ENCODE measurements at regions not wholly inside any gene's neighbourhood (a gene's known extent, or its start where the extent isn't known, plus 50 kb on each side); places are given as distances from the start of the nearest gene placed in this dataset.
"Not testable (repeated sequence)": the region's sequence is repeated elsewhere in the genome, so short reads cannot be mapped to it uniquely, and the experiment has no call there.

GRCh38 chr12:104906695-104907094 is 51.4 kb downstream of the SLC41A2 start:
- DNase-seq: no peak

DNA sequence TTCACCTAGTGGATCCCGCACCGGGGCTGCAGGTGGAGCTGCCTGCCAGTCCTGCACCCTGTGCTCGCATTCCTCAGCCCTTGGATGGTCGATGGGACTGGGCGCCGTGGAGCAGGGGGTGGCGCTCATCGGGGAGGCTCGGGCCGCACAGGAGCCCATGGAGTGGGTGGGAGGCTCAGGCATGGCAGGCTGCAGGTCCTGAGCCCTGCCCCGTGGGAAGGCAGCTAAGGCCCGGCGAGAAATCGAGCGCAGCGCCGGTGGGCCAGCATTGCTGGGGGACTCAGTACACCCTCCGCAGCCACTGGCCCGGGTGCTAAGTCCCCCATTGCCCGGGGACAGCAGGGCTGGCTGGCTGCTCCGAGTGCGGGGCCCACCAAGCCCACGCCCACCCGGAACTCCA is 52.6 kb downstream of the SLC41A2 start:
- not testable (repeated sequence) for DNase-seq

- no peak for DNase-seq
These were observed 54.3 kb downstream of the SLC41A2 start for GRCh38 chr12:104903648-104904423.

DNA sequence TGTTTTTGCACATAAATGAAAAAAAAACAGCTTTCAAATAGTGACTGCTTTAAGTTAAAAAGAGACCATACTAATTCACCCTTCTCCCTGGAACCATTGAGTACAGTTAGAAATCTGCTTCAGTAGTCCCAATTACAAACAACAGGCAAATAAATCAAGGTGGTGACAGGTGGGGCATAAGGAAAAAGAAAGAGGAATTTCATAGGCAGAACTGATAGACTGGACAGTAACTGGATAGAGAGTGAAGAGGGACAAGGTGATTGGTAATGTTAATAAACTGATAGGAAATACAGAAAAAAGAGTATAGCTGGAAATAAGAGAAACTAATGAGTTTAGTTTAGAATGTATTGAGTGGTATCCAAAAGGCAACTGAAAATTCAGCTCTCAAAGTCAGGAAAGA is 56.0 kb downstream of the SLC41A2 start:
- DNase-seq: no peak

GRCh38 chr12:104896710-104897109 is 61.4 kb downstream of the SLC41A2 start:
- no peak for DNase-seq

DNA sequence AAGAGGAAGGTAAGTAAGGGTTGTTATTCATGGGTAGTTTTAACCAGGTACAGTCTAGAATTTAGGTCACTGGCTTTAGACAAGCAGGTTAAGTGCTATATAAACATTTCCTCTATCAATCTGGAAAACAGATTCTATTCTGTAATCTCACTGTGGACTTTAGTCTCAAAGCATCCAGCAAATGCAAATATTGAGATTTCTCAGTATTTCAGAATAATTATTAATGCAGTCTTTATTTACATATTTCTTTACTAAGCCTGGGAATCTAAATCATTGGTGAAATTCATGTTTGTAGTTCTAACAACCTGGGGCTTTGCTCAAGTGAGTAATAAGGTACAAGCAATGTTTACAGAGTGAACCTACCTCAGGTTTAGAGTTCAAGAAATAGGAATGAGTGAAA is 61.9 kb downstream of the SLC41A2 start:
- no peak for DNase-seq

DNA sequence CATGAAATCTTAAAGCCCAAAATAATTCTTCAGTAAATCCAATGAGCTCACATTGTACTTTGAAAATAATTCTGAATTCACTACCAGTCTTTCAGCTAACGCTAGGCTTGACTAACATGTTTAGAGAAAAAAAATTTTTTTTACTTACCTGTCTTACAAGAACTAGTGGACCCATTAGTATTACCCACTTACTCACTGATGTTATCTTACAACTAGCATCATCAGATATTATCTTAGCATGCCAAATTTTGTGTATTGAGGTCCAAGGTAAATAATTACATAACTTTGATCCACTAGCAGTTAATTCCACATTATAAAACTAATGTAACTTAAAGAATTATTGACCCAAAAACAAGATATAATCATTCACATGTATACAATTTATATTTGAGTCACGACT is 62.7 kb downstream of the SLC41A2 start:
- no peak for DNase-seq

GRCh38 chr12:104890476-104891096 is 67.5 kb downstream of the SLC41A2 start:
- no peak for DNase-seq

DNA sequence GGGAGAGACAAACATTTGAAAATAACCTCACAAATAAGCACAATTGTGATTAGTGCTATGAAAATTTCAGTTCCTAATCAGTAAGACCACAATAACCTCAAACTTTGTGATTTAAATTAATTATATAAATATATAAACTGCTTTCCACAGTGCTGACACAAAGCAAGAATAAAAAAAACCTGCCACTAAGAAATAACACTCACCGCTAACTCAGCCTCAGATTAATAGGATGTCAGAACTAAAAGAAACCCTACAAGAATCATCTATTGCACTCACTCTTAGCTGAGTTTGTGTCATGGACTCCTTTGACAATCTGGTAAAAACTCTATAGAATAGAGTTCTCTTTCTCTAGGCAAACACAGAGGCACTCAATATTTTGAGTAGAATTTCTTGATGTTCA is 68.4 kb downstream of the SLC41A2 start:
- DNase-seq: no peak

- DNase-seq: no peak
These were observed 69.2 kb downstream of the SLC41A2 start for GRCh38 chr12:104888892-104889291.

- no peak for DNase-seq
These were observed 69.6 kb downstream of the SLC41A2 start for GRCh38 chr12:104888481-104888880.

DNA sequence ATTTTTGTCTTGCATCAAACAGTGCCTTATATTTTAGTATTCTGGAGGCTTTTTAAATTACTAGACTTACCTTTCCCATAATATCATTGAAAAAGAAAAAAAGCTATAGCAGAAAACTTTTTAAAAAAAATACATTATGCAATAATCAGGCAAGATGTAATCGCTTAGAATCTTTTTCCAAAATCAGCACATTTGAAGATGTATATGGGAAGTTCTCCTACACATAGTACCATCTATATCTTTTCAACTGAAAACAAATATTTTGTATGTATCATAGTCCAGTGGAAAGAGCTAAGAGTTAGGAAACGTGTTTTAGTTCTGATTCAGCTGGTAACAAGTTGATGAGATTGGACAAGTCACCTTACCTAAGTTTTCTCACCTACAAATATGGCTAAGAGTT is 70.6 kb downstream of the SLC41A2 start:
- DNase-seq: no peak

DNA sequence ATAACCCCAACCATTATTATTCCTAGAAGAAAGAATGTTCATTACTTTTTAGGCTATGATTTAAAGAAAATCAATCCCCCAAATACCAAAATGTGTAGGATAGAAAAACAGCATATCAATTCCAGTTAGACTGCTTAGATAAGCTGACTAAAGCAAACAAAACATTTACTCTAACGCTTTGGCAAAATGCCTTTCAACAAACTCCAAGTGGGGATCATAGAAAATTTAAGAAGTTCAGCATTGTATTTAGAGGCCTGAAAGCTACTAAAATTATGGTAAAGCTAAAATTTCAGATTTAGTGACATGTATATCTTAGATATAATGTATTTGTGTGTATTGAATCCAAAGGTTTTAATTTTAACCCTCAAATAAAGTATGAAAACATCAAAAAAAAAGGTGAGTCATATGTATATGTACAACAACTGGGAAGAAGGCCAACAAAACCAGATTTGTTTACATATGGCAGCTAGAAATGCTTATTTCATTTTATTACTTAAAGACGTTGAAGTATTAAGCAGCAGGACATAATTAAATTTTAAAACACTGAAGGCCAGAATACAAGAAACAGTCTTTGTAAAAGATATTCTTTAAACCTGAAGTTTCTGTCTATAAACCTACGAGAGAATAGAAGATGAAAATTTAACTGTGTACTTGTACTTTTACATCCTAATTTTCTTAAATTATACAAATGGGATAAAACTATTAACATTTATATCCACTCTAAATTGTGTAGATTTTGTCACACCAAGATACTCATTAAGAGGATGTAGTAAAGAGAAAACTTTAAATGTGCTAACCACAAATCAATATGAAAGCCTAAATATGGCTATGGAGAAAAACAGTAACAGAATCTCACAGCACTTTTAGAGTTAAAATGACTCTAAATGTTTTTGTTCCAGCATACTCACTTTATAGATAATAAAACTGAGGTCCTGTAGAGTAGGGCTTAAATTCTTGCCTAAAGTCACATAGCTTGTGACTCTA is 71.4 kb downstream of the SLC41A2 start:
- DNase-seq: no peak

DNA sequence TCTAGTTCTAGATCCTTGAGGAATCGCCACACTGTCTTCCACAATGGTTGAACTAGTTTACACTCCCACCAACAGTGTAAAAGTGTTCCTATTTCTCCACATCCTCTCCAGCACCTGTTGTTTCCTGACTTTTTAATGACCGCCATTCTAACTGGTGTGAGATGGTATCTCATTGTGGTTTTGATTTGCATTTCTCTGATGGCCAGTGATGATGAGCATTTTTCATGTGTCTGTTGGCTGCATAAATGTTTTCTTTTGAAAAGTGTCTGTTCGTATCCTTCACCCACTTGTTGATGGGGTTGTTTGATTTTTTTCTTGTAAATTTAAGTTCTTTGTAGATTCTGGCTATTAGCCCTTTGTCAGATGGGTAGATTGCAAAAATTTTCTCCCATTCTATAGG is 79.2 kb downstream of the SLC41A2 start:
- DNase-seq: not testable (repeated sequence)

GRCh38 chr12:104877103-104877705 is 80.9 kb downstream of the SLC41A2 start:
- DNase-seq: peak; percentile 28

DNA sequence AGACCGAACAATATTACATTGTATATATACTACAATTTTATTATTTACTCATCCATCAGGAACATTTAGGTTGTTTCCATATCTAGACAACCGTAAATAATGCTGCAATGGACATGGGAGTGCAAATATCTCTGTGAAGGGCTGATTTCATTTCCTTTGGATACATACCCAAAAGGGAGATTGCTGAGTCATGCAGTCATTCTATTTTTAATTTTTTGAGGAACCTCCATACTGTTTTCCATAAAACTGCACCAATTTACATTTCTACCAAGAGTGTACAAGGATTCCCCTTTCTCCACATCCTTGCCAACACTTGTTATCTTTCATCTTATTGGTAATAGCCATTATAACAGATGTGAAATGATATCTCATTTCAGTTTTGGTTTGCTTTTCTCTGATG is 84.7 kb downstream of the SLC41A2 start:
- DNase-seq: no peak

DNA sequence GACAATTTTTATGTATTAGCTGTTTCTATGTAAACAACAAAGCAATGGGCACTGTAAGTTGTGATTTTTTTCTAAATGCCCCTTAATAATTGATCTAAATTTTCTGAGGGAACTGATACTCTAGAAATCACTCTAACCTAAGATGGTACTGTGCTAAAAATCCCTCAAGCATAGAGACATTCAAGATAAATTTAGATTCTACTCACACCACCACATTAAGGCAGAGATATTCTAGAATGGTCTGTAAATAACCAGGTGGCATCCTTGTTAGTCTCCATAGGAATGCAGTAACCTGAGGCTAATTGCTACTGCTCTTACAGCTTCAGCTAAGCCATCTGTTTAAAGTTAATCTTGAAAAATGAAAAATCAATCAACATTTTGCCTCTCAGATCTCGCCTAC is 87.3 kb downstream of the SLC41A2 start:
- no peak for DNase-seq

DNA sequence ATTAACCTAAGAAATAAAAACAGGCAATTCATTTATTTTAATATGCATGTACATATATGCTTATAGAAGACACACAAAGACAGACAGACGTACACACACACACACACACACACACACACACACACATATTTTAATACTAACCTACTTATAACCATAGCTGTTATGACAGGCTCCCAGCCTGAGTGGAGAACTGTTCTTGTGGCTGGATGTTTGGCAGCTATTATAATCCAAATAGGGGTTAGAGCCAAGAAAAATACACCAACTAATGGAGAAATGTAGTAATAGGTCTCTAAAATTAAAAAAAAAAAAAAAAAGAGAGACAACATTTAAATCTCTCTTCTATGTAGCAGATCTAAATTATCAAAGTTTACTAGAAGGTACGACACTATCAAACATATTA is 91.8 kb downstream of the SLC41A2 start:
- no peak for DNase-seq

GRCh38 chr12:104865080-104865479 is 93.0 kb downstream of the SLC41A2 start:
- DNase-seq: no peak

DNA sequence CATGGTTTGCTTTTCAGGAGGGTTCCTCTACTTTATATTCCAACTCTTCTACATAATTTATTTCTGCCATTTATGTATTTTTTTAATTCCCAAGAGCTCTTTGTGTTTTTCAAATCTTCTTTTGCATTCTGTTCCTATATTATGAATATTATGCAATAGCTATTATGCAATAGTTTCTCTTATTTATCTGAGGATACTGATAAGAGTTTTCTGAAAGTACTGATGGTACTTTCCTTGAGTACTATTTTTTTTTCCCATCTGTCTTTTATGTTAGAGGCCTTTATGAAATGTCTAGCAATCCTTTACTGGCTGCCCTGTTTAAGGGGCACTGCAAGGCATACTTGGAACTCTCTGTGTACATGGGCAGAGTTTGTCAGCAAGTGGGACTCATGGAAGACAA is 93.4 kb downstream of the SLC41A2 start:
- DNase-seq: no peak

DNA sequence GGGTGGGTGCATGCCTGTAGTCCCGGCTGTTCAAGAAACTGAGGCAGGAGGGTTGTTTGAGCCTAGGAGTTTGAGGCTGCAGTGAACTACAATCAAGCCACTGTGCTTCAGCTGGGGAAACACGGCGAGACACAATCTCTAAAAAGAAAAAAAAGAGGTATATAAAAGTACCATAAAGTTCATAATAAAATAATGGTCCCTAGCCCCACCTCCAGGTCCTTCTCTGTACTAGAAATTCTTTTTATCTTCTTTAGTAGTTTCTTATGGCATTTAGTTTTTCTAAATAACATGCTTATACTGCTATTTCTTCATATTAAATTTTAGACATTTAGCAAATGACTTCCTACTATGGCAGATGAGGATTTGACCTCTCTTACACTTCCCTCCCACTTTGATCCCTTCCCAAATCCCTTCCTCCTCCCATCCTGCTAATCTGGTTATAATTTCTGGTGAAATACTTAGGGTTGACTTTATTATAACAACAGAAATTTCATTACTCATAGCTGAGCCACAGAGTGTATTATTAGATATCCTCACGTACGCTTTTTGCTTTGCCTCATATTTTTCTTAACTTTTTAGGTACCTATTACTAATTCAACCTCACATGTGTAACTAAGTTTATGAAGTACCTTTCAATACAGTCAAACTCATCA is 94.7 kb downstream of the SLC41A2 start:
- no peak for DNase-seq

Data from NCI-H2029 treated with DMSO at 0.1 percent for 48 hours (cell line).